GM21717 (cell line): ENCODE measurements at regions not wholly inside any gene's neighbourhood (a gene's known extent, or its start where the extent isn't known, plus 50 kb on each side); places are given as distances from the start of the nearest gene placed in this dataset.

ENCODE experiments used
- ATAC-seq: cut with Tn5 transposase; IDR thresholded peaks from one replicate; pipeline ENCODE4 v1.9.1; 2021; ENCODE audit warnings: mild to moderate bottlenecking, moderate library complexity; ENCODE audit not compliant: unreplicated experiment

DNA sequence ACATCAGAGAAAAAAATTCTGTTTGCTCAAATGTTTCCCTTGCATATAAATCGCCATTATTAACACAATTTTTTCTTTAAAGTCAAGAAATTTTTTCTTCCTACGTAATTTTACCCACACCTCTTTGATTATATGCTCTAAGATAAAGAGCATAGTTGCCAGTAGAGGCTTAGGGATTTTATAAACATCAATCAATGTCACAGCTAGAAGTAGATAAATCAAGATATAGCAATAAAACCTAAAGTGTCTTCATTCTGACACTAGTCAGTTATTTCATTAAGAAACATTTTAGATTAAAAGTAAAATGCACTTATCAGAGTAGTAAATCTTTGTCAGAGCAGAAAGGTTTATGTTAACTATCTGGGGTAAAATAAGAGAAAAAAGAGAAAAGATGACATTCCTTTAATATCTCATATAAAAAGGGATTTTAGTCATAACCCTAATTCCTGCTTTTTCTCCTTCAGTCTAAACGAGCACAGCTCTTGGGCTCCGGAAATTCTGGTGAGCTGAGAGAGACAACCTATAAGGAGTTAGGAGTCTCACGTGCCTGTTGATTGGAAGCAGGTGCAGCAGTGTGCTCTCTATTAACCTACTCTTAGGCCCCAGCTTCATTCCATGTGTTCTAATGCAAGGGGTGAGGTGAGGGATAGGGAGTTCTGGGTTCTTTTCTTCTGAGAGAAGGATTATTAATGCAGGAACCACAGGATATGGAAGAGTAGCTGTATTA, 172.4 kb upstream of the GULP1 start:
- no peak for ATAC-seq

DNA sequence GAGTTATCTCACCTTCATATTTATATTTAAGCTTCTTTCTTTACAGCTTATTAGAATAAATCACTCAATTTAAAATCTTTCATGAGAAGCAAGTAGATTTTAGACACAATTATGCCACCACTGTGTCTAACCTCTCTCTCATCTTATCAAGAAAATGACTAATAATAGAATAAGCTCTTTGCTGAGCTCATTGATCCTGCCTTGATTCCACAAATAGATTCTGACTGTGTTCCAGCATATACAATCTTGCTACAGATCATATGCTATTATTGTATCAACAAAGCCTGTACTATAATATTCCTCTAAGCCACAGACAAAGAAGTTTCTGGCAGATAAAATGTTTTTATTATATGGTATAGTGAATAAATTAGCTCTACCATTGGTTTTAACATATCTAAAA, 168.7 kb upstream of the GULP1 start:
- no peak for ATAC-seq

DNA sequence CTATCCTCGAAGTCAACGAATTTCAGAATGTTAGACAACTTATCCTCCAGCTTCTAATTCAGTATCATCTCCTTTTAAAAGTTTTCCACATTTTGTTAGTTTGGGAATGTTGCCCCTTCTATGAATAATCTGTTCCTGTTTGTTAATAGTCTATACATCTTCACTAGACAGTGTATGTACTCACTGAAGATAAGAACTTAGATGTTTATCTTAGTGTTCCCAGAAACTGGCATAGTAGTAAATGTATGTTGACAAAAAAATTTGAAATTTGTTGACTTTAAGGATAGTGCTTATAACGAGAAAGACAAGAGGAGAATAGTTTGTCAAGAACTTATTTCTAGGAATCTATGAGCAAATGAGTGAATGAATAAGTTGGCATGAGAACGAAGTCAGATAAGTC, 162.0 kb upstream of the GULP1 start:
- ATAC-seq, result no peak

DNA sequence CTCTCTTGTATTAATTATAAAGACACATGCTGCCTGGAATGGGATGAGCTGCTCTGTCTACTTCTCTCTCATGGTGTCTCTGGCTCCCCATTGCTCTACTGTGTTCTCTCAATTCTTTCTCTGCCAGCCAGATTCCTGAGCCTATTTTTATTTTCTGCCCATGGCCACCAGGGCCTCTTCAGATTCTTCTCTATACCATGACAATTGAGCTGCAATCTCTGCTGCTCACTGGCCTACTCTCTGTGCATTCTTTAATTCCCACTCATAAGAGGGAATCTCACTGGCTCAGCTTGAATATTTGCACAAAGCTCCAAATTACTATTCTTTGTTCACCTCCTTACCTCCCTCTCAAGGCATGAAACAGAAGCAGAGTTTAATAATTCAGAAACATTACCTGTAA, 161.4 kb upstream of the GULP1 start:
- ATAC-seq, result no peak

DNA sequence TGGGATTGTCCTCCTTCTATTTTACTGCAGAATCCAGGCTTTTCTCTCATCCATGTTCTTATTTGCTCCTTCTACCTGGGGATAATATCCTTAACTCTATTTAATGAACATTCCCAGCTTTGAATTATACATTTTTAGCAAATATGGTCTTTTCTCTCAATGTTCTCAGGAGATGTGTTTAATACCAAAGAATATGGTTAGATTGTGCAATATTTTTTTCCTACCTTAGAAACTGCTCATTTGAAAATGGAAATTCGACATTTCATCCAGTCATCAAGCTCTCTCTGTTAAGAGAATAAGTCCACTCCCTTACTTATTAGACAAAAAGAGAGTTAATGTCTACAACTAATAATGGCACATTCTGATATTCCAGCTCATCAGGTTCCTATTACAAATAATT, 160.4 kb upstream of the GULP1 start:
- ATAC-seq, result no peak

DNA sequence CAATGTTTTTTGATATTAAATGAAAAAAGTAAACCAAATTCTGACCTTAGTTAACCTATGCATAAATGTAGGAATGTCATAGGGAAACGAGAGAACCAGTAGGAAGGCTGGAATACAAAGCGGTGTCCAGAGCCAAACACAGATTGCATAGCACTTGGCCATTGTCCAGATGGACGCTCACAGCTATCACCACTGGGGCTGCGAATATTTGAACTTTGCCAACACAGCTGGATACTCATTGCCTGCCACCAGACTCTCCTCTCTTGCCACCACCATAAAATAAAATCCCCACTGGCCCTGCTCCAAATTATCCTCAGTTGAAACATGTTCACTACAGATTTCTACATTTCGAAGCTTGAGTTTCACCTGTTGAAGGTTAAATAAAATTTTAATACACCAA, 159.3 kb upstream of the GULP1 start:
- ATAC-seq, result no peak

DNA sequence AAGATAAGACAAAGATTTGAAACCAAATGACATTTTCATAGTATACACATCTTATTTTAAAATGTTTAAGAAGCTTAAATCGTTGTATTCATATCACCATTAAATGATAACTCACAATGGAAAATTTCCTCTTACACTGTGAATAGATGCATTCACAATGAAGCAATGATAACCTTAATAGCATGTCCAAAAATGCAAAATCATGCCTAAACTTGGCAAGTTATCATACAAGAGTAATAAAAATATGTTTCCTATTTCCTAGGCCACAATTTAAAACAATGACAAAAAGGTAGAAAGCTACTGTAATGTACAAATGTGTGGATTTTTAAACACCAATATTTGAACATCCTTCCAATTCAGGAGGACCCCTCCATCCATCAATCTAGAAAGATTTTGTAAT, 157.4 kb upstream of the GULP1 start:
- no peak for ATAC-seq

DNA sequence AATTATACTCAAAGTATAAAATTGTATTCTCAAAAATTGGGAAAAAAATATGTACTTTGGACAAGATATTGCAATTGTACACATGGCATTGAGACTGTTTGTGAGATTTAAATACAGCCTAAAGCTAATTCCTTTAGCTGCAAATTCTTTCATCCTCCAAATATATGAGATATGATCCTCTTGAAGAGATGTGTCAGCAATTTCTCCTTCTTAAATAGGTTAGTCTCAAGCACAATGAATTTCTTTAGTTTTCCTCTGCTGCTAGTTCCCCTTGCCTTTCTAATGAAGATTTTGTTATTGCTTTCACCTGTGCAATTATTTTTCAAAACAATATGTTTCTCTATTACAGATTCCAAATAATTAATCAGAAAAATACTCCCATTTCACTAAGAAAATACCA, 153.4 kb upstream of the GULP1 start:
- ATAC-seq, result no peak

DNA sequence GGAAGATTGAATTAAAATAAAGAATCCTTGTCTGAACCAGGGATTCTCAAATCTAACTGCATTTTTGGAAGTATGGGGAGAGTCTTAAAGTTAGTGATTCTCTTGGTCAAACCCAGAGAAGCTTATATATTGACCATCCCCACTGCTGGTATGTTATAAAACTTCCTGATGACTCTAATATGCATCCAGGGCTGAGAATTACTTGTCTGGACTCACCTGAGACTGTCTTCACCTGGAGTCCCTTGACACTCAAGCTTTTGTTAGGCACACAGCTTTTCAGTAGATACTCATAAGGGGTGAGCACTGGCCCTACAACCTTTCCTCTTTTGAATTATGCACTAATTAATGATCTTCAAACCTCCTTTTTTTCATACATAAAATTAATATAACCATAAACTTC, 149.6 kb upstream of the GULP1 start:
- ATAC-seq, result no peak

DNA sequence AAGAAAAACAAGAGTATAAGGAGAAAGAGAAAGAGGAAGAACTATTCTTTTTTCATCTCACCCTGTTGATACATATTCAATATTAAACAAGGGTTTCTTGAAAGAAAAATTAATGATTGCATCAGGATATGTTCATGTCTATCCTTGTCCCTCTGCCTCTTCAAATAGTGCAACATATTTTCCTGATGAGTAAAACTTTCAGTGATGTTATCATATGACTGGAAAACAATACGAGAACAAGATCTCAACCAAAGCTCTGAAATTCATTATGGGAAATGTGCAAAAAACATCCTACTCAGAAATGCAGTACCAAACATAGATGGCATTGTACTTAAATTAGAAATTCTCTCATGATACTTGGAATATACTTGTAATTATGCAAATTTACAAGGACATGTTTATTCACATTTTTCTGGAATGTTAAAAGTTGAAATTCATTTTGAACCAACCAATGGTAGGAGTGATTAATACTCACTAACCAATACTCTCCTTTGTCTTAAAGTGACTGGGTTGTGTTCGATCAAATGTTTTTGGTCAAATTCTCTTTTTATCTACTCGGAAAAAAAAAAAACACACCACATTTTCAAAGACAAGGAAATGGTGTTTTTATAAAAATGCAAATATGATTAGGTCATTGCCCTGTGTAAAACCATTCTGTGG, 148.9 kb upstream of the GULP1 start:
- ATAC-seq, result no peak

DNA sequence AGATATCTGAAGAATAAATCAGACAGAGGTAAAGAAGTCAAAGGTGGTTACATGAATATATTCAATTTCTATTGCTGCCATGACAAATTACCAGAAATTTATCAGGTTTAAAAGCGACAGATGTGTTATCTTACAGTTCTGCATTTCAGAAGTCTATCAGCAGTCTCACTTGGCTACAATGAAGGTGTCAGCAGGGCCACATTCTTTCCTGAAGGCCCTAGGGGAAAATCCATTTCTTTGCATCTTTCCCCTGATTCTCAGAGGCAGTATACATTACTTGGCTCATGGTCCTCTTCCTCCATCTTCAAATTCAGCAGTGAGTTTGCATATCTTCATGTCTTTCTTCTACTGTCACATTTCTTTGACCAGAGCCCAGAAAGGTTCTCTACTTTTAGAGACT, 145.8 kb upstream of the GULP1 start:
- ATAC-seq, result no peak

DNA sequence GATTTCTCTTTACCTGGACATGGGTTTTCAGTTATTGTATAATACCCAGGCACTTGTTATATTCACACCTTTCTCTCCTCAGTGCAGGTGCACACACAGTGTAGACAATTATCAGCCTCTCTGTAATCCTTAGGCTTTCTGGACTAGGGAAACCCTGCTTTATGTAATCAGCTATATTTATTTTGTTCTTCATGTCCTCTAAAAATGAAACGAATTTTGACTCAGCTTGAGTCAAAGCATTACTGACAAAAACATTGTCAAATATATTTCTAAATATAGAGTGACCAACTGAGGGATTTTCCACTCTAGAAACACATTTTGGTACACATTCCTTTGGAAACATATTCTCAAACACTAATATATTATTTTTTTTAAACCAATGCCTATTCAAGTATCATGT, 144.8 kb upstream of the GULP1 start:
- ATAC-seq, result no peak

DNA sequence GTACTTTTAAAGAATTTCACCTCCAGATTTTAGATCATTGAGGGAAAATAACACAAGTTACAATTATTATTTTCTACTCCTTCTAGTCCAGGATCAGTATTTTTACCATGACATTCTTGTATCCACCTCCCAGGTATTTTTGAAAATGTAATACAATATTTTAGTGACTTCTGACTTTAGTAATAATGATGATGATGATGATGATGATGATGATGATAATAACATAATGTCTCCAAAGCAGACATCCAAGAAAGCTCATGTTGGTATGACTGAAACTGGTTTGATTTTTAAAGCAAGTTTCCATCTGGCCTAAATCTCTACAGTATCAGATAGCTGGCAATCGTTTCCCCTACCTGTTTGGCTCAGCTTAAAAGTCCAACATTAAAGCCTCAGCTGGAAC, 140.0 kb upstream of the GULP1 start:
- ATAC-seq, result no peak

DNA sequence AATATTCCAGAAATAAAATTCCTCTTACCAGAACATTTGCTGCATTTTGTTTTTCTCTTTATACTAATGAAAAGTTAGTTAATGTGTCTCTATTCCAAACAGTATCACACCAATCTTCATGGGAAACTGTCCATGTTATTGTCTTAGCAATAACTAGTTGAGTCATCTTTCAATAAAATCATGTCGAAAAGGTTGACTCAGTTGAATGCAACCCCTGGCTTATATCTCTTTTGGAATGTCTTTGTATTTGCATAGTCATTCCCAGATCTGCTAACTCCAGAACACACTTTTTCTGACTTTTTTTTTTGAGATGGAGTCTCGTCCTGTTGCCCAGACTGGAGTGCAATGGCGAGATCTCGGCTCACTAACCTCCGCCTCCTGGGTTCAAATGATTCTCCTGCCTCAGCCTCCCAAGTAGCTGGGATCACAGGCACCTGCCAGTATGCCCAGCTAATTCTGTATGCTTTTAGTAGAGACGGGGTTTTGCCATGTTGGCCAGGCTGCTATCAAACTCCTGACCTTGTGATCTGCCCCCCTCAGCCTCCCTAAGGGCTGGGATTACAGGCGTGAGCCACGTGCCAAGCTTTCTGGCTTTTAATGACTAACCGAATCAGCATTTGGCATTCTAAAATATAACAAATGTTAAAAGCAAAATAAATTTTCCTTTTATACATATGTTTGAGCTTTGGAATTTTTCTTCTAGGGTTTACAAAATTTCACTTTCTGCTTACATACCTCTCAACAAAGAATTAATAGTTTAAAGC, 133.2 kb upstream of the GULP1 start:
- no peak for ATAC-seq

DNA sequence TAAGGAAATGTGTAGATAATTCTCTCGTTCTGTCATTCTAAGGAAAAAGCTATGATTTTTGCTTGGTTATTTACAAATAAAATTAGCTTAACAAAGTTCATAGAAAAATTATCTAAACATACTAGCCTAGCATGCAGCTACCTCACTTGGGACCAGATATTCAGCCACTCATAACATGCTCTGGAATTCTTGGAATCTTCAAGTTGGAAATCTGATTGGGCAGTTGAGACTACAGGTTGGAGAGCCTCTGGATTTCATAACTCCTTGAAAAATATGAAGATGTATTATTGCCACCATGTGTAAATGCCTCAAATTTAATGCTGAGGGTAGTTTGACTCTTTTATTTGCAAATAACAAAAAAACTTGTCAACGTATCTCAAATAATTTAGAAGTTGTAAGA, 132.2 kb upstream of the GULP1 start:
- no peak for ATAC-seq

DNA sequence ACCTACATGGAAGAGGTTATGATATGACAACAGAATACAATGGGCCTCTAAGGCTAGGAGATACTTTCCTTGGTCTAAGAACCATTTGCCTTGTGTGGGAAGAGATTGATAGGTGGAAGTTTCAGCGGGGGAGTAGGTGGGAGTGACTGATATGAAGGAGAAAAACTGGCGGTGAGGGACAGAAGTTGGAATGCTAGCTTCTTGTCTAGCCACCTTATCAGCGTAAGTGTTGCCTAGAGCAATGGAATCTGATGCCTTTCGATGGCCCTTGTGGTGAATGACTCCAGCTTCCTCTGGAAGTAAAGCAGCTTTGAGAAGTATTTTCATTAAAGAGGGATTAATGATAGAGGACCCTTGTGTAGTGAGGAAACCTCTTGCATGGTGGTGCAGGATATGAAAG, 121.3 kb upstream of the GULP1 start:
- no peak for ATAC-seq

DNA sequence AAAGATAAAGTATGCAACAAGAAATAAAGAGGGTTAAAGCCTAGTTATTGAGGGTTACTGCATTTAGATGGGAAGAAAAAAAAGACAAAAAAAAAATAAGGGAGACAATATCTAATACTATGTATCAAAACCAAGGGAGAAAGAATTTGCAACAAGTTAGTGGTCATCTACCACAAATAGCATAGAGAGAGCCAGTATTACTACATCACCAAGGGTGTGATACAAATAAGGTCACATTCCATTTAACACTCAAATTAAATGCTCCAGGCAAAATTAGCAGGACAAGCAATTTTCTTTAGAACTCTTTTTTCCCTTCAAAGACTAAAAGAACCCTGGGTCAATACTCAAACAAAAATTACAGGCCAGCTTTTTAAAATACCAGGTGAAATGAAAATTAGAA, 115.1 kb upstream of the GULP1 start:
- no peak for ATAC-seq

DNA sequence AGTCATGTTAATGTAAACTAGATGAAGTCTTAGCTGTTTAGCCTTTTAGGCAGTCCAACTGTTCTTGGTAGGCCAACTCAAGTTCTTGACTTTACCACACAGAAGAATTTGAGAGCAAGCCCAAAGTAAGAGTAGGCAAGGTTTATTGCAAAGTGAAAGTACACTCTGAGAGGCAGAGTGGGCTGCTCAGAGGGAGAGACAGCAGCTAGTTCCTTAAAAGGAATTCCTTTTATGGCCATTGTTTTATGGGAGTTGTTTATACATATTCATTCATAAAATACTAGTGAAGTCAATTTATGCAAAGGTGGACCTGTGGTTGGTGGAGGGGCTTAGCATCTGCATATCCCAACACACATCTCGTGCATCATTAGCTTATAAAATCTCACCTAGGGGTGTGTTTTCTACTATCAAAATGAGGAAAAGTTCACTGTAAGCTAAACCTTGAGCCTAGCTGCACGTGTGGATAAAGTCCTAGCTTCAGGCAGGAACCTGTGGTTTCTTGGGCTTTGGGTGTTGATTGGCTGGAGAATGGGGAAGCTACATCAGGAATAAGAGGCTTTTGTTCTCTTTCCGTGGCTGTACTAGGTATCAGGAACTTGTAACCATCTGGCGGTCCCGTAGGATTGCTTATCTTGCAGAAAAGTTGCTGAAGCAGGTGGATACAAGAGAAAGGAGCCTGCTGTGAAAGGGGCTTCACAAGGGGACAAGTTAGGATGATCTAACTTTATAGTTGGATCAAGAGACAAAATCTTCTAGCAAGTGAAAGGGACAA, 110.4 kb upstream of the GULP1 start:
- ATAC-seq, result no peak

DNA sequence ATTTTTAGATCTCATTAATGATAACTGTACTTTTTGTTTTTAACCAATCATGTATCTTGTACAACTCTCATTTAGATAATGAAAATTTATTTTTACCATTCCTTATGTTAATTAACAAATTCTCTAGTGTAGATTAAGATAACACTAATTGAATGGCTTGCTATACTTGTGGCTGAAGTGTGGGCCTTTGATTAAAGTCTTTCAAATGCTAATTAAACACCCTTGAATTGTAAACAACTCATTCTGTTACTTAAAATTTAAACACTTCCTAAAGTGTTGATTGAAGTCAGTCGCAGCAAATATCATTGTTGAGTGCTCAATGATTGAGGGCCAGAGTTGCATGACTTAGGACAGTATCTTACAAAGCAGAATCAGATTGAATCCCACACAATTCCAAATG, 109.8 kb upstream of the GULP1 start:
- no peak for ATAC-seq

DNA sequence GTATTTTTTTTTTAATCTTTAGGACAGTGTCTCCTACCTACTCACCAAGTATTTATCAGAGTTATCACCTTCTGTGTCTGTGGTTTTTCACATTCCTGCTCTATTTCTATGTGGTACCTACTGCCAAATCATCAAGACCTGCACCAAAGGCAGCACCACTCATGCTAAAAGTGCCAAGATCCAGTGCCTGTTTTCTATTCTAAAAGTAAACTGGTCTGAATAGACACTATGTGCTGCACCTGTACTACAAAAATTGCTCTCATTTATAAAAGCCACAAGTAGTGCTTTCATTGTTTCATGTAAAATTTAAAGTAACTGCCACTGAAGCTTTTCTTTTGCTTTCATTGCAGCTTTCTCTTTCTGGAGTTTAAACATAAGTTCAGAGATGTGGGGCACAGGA, 103.9 kb upstream of the GULP1 start:
- ATAC-seq, result no peak

DNA sequence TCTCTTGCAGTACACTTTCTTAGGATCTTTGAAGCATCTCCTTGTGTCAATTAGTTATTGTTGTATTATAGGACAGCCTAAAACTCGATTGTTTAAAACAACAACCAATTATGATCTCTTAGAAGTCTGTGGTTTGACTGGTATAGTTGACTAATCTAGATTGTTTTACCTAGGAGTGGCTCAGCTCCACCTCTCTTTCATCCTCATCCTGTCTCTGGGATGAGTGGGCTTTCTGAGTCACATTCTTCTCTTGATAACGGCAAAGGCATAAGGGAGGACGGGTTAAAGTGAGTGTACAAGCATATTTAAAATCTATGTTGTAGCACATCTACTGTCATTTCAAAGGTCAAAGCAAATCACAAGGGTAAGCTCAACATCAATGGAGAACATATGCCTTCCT, 102.3 kb upstream of the GULP1 start:
- ATAC-seq, result no peak

DNA sequence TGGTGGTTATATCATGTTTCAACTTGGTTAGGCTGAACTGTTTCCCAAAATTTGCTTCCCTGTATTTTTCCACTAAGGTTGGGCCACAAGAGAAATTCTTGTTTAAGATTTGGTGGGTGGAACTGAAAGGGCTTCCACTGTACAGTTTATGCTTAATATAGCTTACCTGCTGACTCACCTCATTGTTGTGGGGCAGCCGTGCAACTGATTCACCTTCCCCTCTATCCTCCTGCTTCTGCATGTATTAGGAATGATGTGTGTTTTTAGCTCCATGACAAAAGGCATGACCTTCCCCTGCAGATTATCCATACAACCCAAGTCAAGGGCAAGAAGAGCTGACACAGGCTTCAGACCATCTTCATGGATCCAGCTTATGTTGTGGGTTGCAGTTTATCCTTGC, 98.4 kb upstream of the GULP1 start:
- no peak for ATAC-seq
